Stimulated activated naive B cell treated with anti-CD40 and anti-IgM and Interleukin-4, amounts not matched to agents 10 μg/mL and 1 μg/mL and 100 μg/mL, for 72 hours (primary cell): ENCODE measurements at regions not wholly inside any gene's neighbourhood (a gene's known extent, or its start where the extent isn't known, plus 50 kb on each side); places are given as distances from the start of the nearest gene placed in this dataset.
"Not testable (repeated sequence)": the region's sequence is repeated elsewhere in the genome, so short reads cannot be mapped to it uniquely, and the experiment has no call there.

ENCODE experiments used
- ATAC-seq, 2 donors: fragments of 150-1000 bp; cut with Tn5 transposase; replicated peaks; 2 replicates each; pipeline ENCODE4 v1.10.0; 2021; ENCODE audit warnings: moderate library complexity in 1 of 2
- DNase-seq: peaks from one replicate; pipeline ENCODE4 v3.0.0; 2021
- H3K27ac Mint-ChIP-seq: one replicate; pipeline ENCODE4 v1.8.0; 2022; ENCODE audit warnings: mild to moderate bottlenecking, mixed read lengths
- H3K27me3 Mint-ChIP-seq, 2 donors: one replicate each; pipeline ENCODE4 v1.8.0; 2022; ENCODE audit warnings: mixed read lengths in 2 of 2
- H3K36me3 Mint-ChIP-seq, 2 donors: one replicate each; pipeline ENCODE4 v1.8.0; 2022; ENCODE audit warnings: mixed read lengths in 2 of 2, mild to moderate bottlenecking in 1 of 2
- H3K4me1 Mint-ChIP-seq, 2 donors: one replicate each; pipeline ENCODE4 v1.8.0; 2022; ENCODE audit warnings: mixed read lengths in 2 of 2, mild to moderate bottlenecking in 1 of 2
- H3K4me3 Mint-ChIP-seq, 2 donors: one replicate each; pipeline ENCODE4 v1.8.0; 2022; ENCODE audit warnings: mild to moderate bottlenecking in 2 of 2, mixed read lengths in 2 of 2, moderate library complexity in 1 of 2
- H3K9me3 Mint-ChIP-seq, 2 donors: one replicate each; pipeline ENCODE4 v1.8.0; 2022; ENCODE audit warnings: mixed read lengths in 2 of 2, mild to moderate bottlenecking in 1 of 2

- no peak for DNase-seq
- peaks cover 61 to 91% of the 10 kb centered on the region in 2 donors for H3K36me3 Mint-ChIP-seq
These were observed 1476.7 kb downstream of the UQCRFS1 start for GRCh38 chr19:27736225-27736624.

GRCh38 chr19:27735314-27735713, 1477.6 kb downstream of the UQCRFS1 start:
- no peak overlapping the region for H3K4me3 Mint-ChIP-seq
- peaks cover 21 to 26% of the 10 kb centered on the region in 2 donors for H3K9me3 Mint-ChIP-seq
- H3K27me3 Mint-ChIP-seq: no peaks in the 10 kb centered on the region
- ATAC-seq: no peak
- no peak for DNase-seq
- H3K4me1 Mint-ChIP-seq: no peaks in the 10 kb centered on the region
- H3K27ac Mint-ChIP-seq: no peak overlapping the region
- H3K36me3 Mint-ChIP-seq: peaks cover 66 to 88% of the 10 kb centered on the region in 2 donors

More at GRCh38 chr19:27736225-27736624, 1476.7 kb downstream of the UQCRFS1 start:
- Mint-ChIP-seq H3K4me3 (no peak overlapping the region), H3K27ac (no peak overlapping the region), H3K4me1 (no peaks in the 10 kb centered on the region), H3K9me3 (peaks cover 23 to 29% of the 10 kb centered on the region in 2 donors), H3K27me3 (no peaks in the 10 kb centered on the region)
- no peak for ATAC-seq

- H3K36me3 Mint-ChIP-seq: peaks cover 66 to 84% of the 10 kb centered on the region in 2 donors
- DNase-seq (no peak), ATAC-seq (no peak)
These were observed 1478.3 kb downstream of the UQCRFS1 start for GRCh38 chr19:27734496-27735220.

GRCh38 chr19:27733551-27734266, 1479.2 kb downstream of the UQCRFS1 start:
- Mint-ChIP-seq H3K36me3 (peaks cover 66 to 75% of the 10 kb centered on the region in 2 donors), H3K9me3 (peaks cover 20 to 21% of the 10 kb centered on the region in 2 donors), H3K27ac (no peak overlapping the region), H3K4me3 (no peak overlapping the region), H3K4me1 (no peaks in the 10 kb centered on the region), H3K27me3 (no peaks in the 10 kb centered on the region)
- DNase-seq (no peak), ATAC-seq (no peak)

More at GRCh38 chr19:27734496-27735220, 1478.3 kb downstream of the UQCRFS1 start:
- Mint-ChIP-seq H3K4me3 (no peak overlapping the region), H3K4me1 (no peaks in the 10 kb centered on the region), H3K27ac (no peak overlapping the region), H3K27me3 (no peaks in the 10 kb centered on the region), H3K9me3 (peaks cover 21 to 26% of the 10 kb centered on the region in 2 donors)

GRCh38 chr19:27729332-27729731, 1483.6 kb downstream of the UQCRFS1 start:
- ATAC-seq: no peak
- Mint-ChIP-seq H3K4me1 (no peaks in the 10 kb centered on the region), H3K4me3 (no peak overlapping the region), H3K27ac (no peak overlapping the region), H3K36me3 (peaks cover 39 to 41% of the 10 kb centered on the region in 2 donors), H3K27me3 (no peaks in the 10 kb centered on the region), H3K9me3 (peaks cover 5 to 6% of the 10 kb centered on the region in 2 donors)
- no peak for DNase-seq

- Mint-ChIP-seq H3K27me3 (no peaks in the 10 kb centered on the region), H3K4me1 (no peaks in the 10 kb centered on the region), H3K9me3 (peaks cover 16 to 23% of the 10 kb centered on the region in 2 donors), H3K4me3 (no peak overlapping the region), H3K36me3 (peaks cover 8% of the 10 kb centered on the region in 2 donors), H3K27ac (no peak overlapping the region)
- ATAC-seq: no peak
- DNase-seq: no peak
These were observed 1490.3 kb downstream of the UQCRFS1 start for GRCh38 chr19:27722625-27723024.

GRCh38 chr19:27720155-27720554, 1492.8 kb downstream of the UQCRFS1 start:
- DNase-seq: no peak
- H3K36me3 Mint-ChIP-seq: peaks cover 0 to 3% of the 10 kb centered on the region in 2 donors
- H3K4me3 Mint-ChIP-seq: no peak overlapping the region
- no peaks in the 10 kb centered on the region for H3K27me3 Mint-ChIP-seq
- ATAC-seq: no peak
- no peaks in the 10 kb centered on the region for H3K4me1 Mint-ChIP-seq
- peaks cover 14 to 23% of the 10 kb centered on the region in 2 donors for H3K9me3 Mint-ChIP-seq
- no peak overlapping the region for H3K27ac Mint-ChIP-seq

GRCh38 chr19:27719034-27719433, 1493.9 kb downstream of the UQCRFS1 start:
- Mint-ChIP-seq H3K27ac (no peak overlapping the region), H3K27me3 (no peaks in the 10 kb centered on the region), H3K36me3 (no peaks in the 10 kb centered on the region), H3K4me3 (no peak overlapping the region), H3K4me1 (no peaks in the 10 kb centered on the region), H3K9me3 (peaks cover 14 to 23% of the 10 kb centered on the region in 2 donors)
- no peak for ATAC-seq
- DNase-seq: no peak

- Mint-ChIP-seq H3K27me3 (no peaks in the 10 kb centered on the region), H3K27ac (no peak overlapping the region), H3K9me3 (peaks cover 14 to 23% of the 10 kb centered on the region in 2 donors), H3K36me3 (no peaks in the 10 kb centered on the region), H3K4me1 (no peaks in the 10 kb centered on the region), H3K4me3 (no peak overlapping the region)
- no peak for ATAC-seq
- DNase-seq: no peak
These were observed 1494.7 kb downstream of the UQCRFS1 start for GRCh38 chr19:27718234-27718633.

- Mint-ChIP-seq H3K9me3 (peaks cover 15 to 23% of the 10 kb centered on the region in 2 donors), H3K27me3 (no peaks in the 10 kb centered on the region), H3K4me1 (no peaks in the 10 kb centered on the region), H3K36me3 (no peaks in the 10 kb centered on the region), H3K27ac (no peak overlapping the region), H3K4me3 (no peak overlapping the region)
- ATAC-seq (no peak), DNase-seq (no peak)
These were observed 1495.1 kb downstream of the UQCRFS1 start for GRCh38 chr19:27717825-27718224.

GRCh38 chr19:27716922-27717321, 1496.0 kb downstream of the UQCRFS1 start:
- no peak overlapping the region for H3K4me3 Mint-ChIP-seq
- no peaks in the 10 kb centered on the region for H3K4me1 Mint-ChIP-seq
- H3K9me3 Mint-ChIP-seq: peaks cover 20 to 27% of the 10 kb centered on the region in 2 donors

GRCh38 chr19:27714857-27715256, 1498.1 kb downstream of the UQCRFS1 start:
- Mint-ChIP-seq H3K9me3 (peaks cover 15 to 28% of the 10 kb centered on the region in 2 donors), H3K4me1 (no peaks in the 10 kb centered on the region), H3K4me3 (no peak overlapping the region), H3K27ac (no peak overlapping the region), H3K27me3 (no peaks in the 10 kb centered on the region), H3K36me3 (no peaks in the 10 kb centered on the region)
- no peak for ATAC-seq
- no peak for DNase-seq

More at GRCh38 chr19:27716922-27717321, 1496.0 kb downstream of the UQCRFS1 start:
- ATAC-seq (no peak), DNase-seq (no peak)
- Mint-ChIP-seq H3K27me3 (no peaks in the 10 kb centered on the region), H3K27ac (no peak overlapping the region), H3K36me3 (no peaks in the 10 kb centered on the region)

- Mint-ChIP-seq H3K4me3 (no peak overlapping the region), H3K36me3 (no peaks in the 10 kb centered on the region), H3K9me3 (peaks cover 11 to 20% of the 10 kb centered on the region in 2 donors), H3K27me3 (peaks cover 0 to 4% of the 10 kb centered on the region in 2 donors), H3K27ac (no peak overlapping the region), H3K4me1 (no peaks in the 10 kb centered on the region)
- DNase-seq: no peak
- no peak for ATAC-seq
These were observed 1503.5 kb downstream of the UQCRFS1 start for GRCh38 chr19:27709496-27709895.

GRCh38 chr19:27708986-27709385, 1504.0 kb downstream of the UQCRFS1 start:
- peaks cover 11 to 20% of the 10 kb centered on the region in 2 donors for H3K9me3 Mint-ChIP-seq
- not testable (repeated sequence) for H3K27ac Mint-ChIP-seq, H3K4me3 Mint-ChIP-seq, H3K36me3 Mint-ChIP-seq, DNase-seq, ATAC-seq, H3K4me1 Mint-ChIP-seq, H3K27me3 Mint-ChIP-seq

- peaks cover 8 to 16% of the 10 kb centered on the region in 2 donors for H3K9me3 Mint-ChIP-seq
- DNase-seq, H3K36me3 Mint-ChIP-seq, H3K4me1 Mint-ChIP-seq, H3K4me3 Mint-ChIP-seq, H3K27ac Mint-ChIP-seq, ATAC-seq, H3K27me3 Mint-ChIP-seq: not testable (repeated sequence)
These were observed 1505.9 kb downstream of the UQCRFS1 start for GRCh38 chr19:27707026-27707425.
